Endothelial cell of umbilical vein (primary cell): ENCODE measurements at regions not wholly inside any gene's neighbourhood (a gene's known extent, or its start where the extent isn't known, plus 50 kb on each side); places are given as distances from the start of the nearest gene placed in this dataset.

Experiments used
- BruUV-seq: library from RNA; stranded (reverse); fragments of 400-500 nt; replicated peaks from 2 replicates; lab custom pipeline; 2021; lab: Mats Ljungman, UMichigan
- CTCF ChIA-PET: fragments of 300-600, 350-600 bp; sonication (Branson Sonifier 250); formaldehyde crosslinking; loops from one replicate; lab custom pipeline; 2021; ENCODE audit warnings: antibody characterized with exemption, inconsistent platforms; lab: Charles Lee
- POLR2A ChIA-PET: fragments of 300-600, 350-600 bp; sonication (Branson Sonifier 250); formaldehyde crosslinking; loops from one replicate; lab custom pipeline; 2021; ENCODE audit warnings: antibody characterized with exemption, inconsistent platforms; lab: Charles Lee
- DNase-seq: peaks from one replicate; pipeline ENCODE4 v3.0.0-alpha.2; 2011; ENCODE audit warnings: low read depth, low spot score
- FAIRE-seq: peaks from 2 replicates; lab custom pipeline; 2011; peaks lifted over from hg19 to GRCh38; lab: Jason Lieb, UNC
- H2AFZ ChIP-seq: 2 replicates; pipeline ENCODE4 v1.6.0; 2012; ENCODE audit warnings: low read depth, low read length, control low read depth, inconsistent platforms
- H3K27ac ChIP-seq: 2 replicates; pipeline ENCODE4 v1.5.1; 2011; ENCODE audit warnings: low read depth, mild to moderate bottlenecking, control low read depth, low read length, moderate library complexity; ENCODE audit not compliant: insufficient read depth
- H3K27me3 ChIP-seq, 2 experiments: 2 replicates each; pipeline versions ENCODE4 v1.6.0 to v1.6.1; 2011; ENCODE audit warnings: low read length in 2 of 2, mixed read lengths in 1 of 2; ENCODE audit not compliant: control insufficient read depth in 2 of 2, insufficient read depth in 2 of 2
- H3K36me3 ChIP-seq, 2 experiments: 2 replicates in 1 of 2; 3 replicates in 1 of 2; pipeline ENCODE4 v1.5.1; 2011; ENCODE audit warnings: low read length in 2 of 2, mild to moderate bottlenecking in 1 of 2, moderate library complexity in 1 of 2; ENCODE audit not compliant: control insufficient read depth in 2 of 2, insufficient read depth in 2 of 2; ENCODE audit errors: extremely low read depth in 1 of 2
- H3K4me1 ChIP-seq: 3 replicates; pipeline ENCODE4 v1.5.1; 2011; ENCODE audit warnings: mild to moderate bottlenecking, low read length; ENCODE audit not compliant: control insufficient read depth, insufficient read depth; ENCODE audit errors: extremely low read depth
- H3K4me2 ChIP-seq: 2 replicates; pipeline ENCODE4 v1.6.1; 2011; ENCODE audit warnings: low read length, control low read depth, mixed read lengths; ENCODE audit not compliant: insufficient read depth
- H3K4me3 ChIP-seq, 3 experiments: fragments of 200-600 bp in 1 of 3; sonication (generic), shearing (Covaris generic) in 1 of 3; replicated peaks in 1 of 3; 2 replicates each; pipeline ENCODE4 v1.5.1; 2011 to 2016; ENCODE audit warnings: control low read depth in 3 of 3, low read length in 3 of 3, mild to moderate bottlenecking in 2 of 3, inconsistent platforms in 1 of 3, low read depth in 1 of 3, moderate library complexity in 1 of 3; ENCODE audit not compliant: insufficient read depth in 1 of 3
- H3K79me2 ChIP-seq: 2 replicates; pipeline ENCODE4 v1.6.0; 2012; ENCODE audit warnings: low read length, inconsistent platforms; ENCODE audit not compliant: control insufficient read depth, insufficient read depth
- H3K9ac ChIP-seq: replicated peaks from 2 replicates; pipeline ENCODE3; 2011; ENCODE audit warnings: low read length, control low read depth; ENCODE audit not compliant: insufficient read depth; ENCODE audit errors: extremely low read depth
- H3K9me1 ChIP-seq: replicated peaks from 3 replicates; pipeline ENCODE4 v1.6.0; 2011; ENCODE audit warnings: mild to moderate bottlenecking, low read length; ENCODE audit not compliant: control insufficient read depth, insufficient read depth; ENCODE audit errors: extremely low read depth
- H3K9me3 ChIP-seq: replicated peaks from 2 replicates; pipeline ENCODE4 v1.5.1; 2012; ENCODE audit warnings: low read length, inconsistent platforms; ENCODE audit not compliant: control insufficient read depth, insufficient read depth
- H4K20me1 ChIP-seq: replicated peaks from 2 replicates; pipeline ENCODE3; 2011; ENCODE audit warnings: mild to moderate bottlenecking, low read length; ENCODE audit not compliant: control insufficient read depth, insufficient read depth; ENCODE audit errors: extremely low read depth
- EZH2 ChIP-seq: IDR thresholded peaks from 2 replicates; pipeline ENCODE4 v1.6.1; 2012; ENCODE audit warnings: borderline replicate concordance, low read depth, mild to moderate bottlenecking, moderate library complexity, low read length, inconsistent platforms; ENCODE audit not compliant: severe bottlenecking
- FOS ChIP-seq: IDR thresholded peaks from 2 replicates; pipeline ENCODE4 v1.6.1; 2011; ENCODE audit warnings: mild to moderate bottlenecking, low read length, moderate library complexity, borderline replicate concordance; ENCODE audit not compliant: insufficient read depth
- GATA2 ChIP-seq: IDR thresholded peaks from 2 replicates; pipeline ENCODE4 v1.7.0; 2011; ENCODE audit warnings: low read depth, mild to moderate bottlenecking, moderate library complexity, mixed read lengths, low read length; ENCODE audit not compliant: insufficient read length, insufficient read depth
- JUN ChIP-seq: IDR thresholded peaks from 2 replicates; pipeline ENCODE4 v1.6.1; 2011; ENCODE audit warnings: borderline replicate concordance, low read depth; ENCODE audit not compliant: insufficient read length, insufficient read depth
- MYC ChIP-seq: IDR thresholded peaks from one replicate; pipeline ENCODE4 v1.6.1; 2011; ENCODE audit warnings: mild to moderate bottlenecking, low read depth, low read length
- POLR2A ChIP-seq: IDR thresholded peaks from 2 replicates; pipeline ENCODE4 v1.6.1; 2012; ENCODE audit warnings: low read depth, mild to moderate bottlenecking, control low read depth, low read length
- POLR2AphosphoS5 ChIP-seq: IDR thresholded peaks from 2 replicates; pipeline ENCODE4 v1.6.1; 2012; ENCODE audit warnings: low read depth, mild to moderate bottlenecking, control low read depth, low read length, moderate library complexity; ENCODE audit not compliant: insufficient read depth
- dilution Hi-C: fragments of 300-500 bp; cut with MboI; formaldehyde crosslinking; loops from one replicate; pipeline ENCODE4 v1.15.0; 2019; ENCODE audit warnings: low sequenced_read_pairs; ENCODE audit not compliant: extremely low pct_ligation_motif_present
- intact Hi-C: fragments of 100-400 bp; cut with micrococcal nuclease; formaldehyde crosslinking; loops from one replicate; pipeline ENCODE4 v1.10.0; 2022
- TF ChIP-seq, protein P1 (sequence below), 2 donors: IDR thresholded peaks; 1 replicate in 1 of 2; 2 replicates in 1 of 2; pipeline ENCODE4 v1.5.1; 2011; ENCODE audit warnings: low read length in 2 of 2, mild to moderate bottlenecking in 2 of 2, moderate library complexity in 2 of 2, control low read depth in 1 of 2, inconsistent platforms in 1 of 2, low read depth in 1 of 2; ENCODE audit not compliant: insufficient read depth in 1 of 2; ENCODE audit errors: extremely low read depth in 1 of 2
- TF ChIP-seq, protein P2 (sequence below): IDR thresholded peaks from 2 replicates; pipeline ENCODE4 v1.6.1; 2011; ENCODE audit not compliant: insufficient read depth, insufficient read length

GRCh38 chr18:75154259-75154658 lies 54.7 kb downstream of the PTGR3 start:
- Histone ChIP-seq H3K4me1 (no peaks in the 10 kb centered on the region), H3K36me3 (no peaks in the 10 kb centered on the region), H3K9me1 (no peaks in the 10 kb centered on the region), H3K27ac (no peak overlapping the region), H2AFZ (no peak overlapping the region), H3K4me2 (no peak overlapping the region), H3K79me2 (no peaks in the 10 kb centered on the region), H4K20me1 (no peaks in the 10 kb centered on the region), H3K9ac (no peak overlapping the region), H3K4me3 (no peak overlapping the region), H3K27me3 (no peaks in the 10 kb centered on the region), H3K9me3 (no peaks in the 10 kb centered on the region)
- dilution Hi-C loops: no loop called here
- POLR2A ChIA-PET: no interaction called here
- CTCF ChIA-PET: no interaction called here
- BruUV-seq: no TSS peak
- TF ChIP-seq JUN (no peak), EZH2 (no peak), MYC (no peak)
- DNase-seq (no peak), FAIRE-seq (no peak)
- intact Hi-C loops: no loop called here

DNA sequence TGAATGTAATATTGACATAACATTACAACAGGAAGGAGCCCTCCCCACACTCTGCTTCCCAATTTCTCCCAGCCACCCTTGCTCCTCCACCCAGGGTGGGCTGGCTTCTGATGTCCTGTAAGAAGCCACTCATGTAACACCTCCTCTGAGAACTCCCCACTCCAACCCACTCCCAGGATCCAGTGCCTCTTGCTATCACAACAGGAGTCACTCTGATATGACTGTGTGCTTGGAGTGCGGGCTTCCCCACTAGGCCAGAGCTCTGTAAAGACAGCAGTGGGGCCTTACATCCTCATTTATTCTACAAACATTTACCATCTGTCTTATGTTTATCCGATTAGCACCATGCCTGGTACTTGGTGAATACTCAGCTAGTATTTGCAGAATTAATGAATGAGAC lies 65.1 kb downstream of the PTGR3 start:
- ChIA-PET POLR2A (no interaction called here), CTCF (interaction anchor here (1.2 kb wide), 1 partner anchor 15 kb away, joined by 3 read pairs; no protein-coding TSS in a partner anchor)
- H2AFZ ChIP-seq: no peak overlapping the region
- H3K4me3 ChIP-seq: no peak overlapping the region
- TF ChIP-seq JUN: no peak
- TF ChIP-seq GATA2: no peak
- no peak for TF ChIP-seq POLR2A
- TF ChIP-seq, protein P1, sequence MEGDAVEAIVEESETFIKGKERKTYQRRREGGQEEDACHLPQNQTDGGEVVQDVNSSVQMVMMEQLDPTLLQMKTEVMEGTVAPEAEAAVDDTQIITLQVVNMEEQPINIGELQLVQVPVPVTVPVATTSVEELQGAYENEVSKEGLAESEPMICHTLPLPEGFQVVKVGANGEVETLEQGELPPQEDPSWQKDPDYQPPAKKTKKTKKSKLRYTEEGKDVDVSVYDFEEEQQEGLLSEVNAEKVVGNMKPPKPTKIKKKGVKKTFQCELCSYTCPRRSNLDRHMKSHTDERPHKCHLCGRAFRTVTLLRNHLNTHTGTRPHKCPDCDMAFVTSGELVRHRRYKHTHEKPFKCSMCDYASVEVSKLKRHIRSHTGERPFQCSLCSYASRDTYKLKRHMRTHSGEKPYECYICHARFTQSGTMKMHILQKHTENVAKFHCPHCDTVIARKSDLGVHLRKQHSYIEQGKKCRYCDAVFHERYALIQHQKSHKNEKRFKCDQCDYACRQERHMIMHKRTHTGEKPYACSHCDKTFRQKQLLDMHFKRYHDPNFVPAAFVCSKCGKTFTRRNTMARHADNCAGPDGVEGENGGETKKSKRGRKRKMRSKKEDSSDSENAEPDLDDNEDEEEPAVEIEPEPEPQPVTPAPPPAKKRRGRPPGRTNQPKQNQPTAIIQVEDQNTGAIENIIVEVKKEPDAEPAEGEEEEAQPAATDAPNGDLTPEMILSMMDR (IDR thresholded peaks at IDR 0.05; ENCODE audit: extremely low read depth in 1 of 2, insufficient read depth in 1 of 2, low read depth in 1 of 2, low read length in 2 of 2): no peak
- no peak for TF ChIP-seq MYC
- no peak for TF ChIP-seq EZH2
- no peak for TF ChIP-seq FOS
- TF ChIP-seq, protein P2, sequence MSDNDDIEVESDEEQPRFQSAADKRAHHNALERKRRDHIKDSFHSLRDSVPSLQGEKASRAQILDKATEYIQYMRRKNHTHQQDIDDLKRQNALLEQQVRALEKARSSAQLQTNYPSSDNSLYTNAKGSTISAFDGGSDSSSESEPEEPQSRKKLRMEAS: no peak
- no peak for TF ChIP-seq POLR2AphosphoS5
- FAIRE-seq: no peak
- H3K9me1 ChIP-seq: no peaks in the 10 kb centered on the region
- H3K4me1 ChIP-seq: no peaks in the 10 kb centered on the region
- H3K27ac ChIP-seq: no peak overlapping the region
- no peak overlapping the region for H3K4me2 ChIP-seq
- H3K79me2 ChIP-seq: no peaks in the 10 kb centered on the region
- intact Hi-C loops (no loop called here), dilution Hi-C loops (no loop called here)
- DNase-seq: no peak
- H3K9me3 ChIP-seq: no peaks in the 10 kb centered on the region
- no TSS peak for BruUV-seq
- H3K36me3 ChIP-seq: no peaks in the 10 kb centered on the region
- H3K9ac ChIP-seq: no peak overlapping the region
- H3K27me3 ChIP-seq: no peaks in the 10 kb centered on the region
- no peaks in the 10 kb centered on the region for H4K20me1 ChIP-seq
